GM23338 (cell line): ENCODE measurements at regions not wholly inside any gene's neighbourhood (a gene's known extent, or its start where the extent isn't known, plus 50 kb on each side); places are given as distances from the start of the nearest gene placed in this dataset.
A peak's percentile ranks its signal among the peaks of the same experiment; 100 is the strongest.

Experiments
- ATAC-seq: fragments of 200-7000 bp; cut with Tn5 transposase; 3 replicates; pipeline ENCODE4 v1.9.1; 2020
- DNase-seq: peaks from one replicate; pipeline ENCODE4 v3.0.0-alpha.2; 2015; ENCODE audit warnings: low spot score
- H2AFZ ChIP-seq: fragments of 200-600 bp; sonication (generic); 2 replicates; pipeline ENCODE4 v1.8.0; 2016; ENCODE audit warnings: antibody characterized with exemption, mild to moderate bottlenecking, moderate library complexity
- H3F3A ChIP-seq: fragments of 200-600 bp; sonication (generic); replicated peaks from 2 replicates; pipeline ENCODE4 v1.8.0; 2017; ENCODE audit warnings: antibody characterized with exemption, mixed run types, low read depth
- H3K27ac ChIP-seq: fragments of 200-600 bp; sonication (generic); 2 replicates; pipeline ENCODE4 v1.6.1; 2016; ENCODE audit warnings: low read depth
- H3K27me3 ChIP-seq: fragments of 200-600 bp; sonication (generic); 2 replicates; pipeline ENCODE4 v1.8.0; 2016; ENCODE audit warnings: mild to moderate bottlenecking, mixed run types, moderate library complexity; ENCODE audit not compliant: insufficient read depth
- H3K36me3 ChIP-seq: fragments of 200-600 bp; sonication (generic); 2 replicates; pipeline ENCODE4 v1.8.0; 2016; ENCODE audit warnings: mild to moderate bottlenecking; ENCODE audit not compliant: insufficient read depth
- H3K4me1 ChIP-seq: fragments of 200-600 bp; sonication (generic); 2 replicates; pipeline ENCODE4 v1.8.0; 2016; ENCODE audit warnings: mild to moderate bottlenecking, moderate library complexity; ENCODE audit not compliant: insufficient read depth
- H3K4me2 ChIP-seq: fragments of 200-600 bp; sonication (generic); 2 replicates; pipeline ENCODE4 v1.7.1; 2017; ENCODE audit warnings: mixed run types
- H3K4me3 ChIP-seq: fragments of 200-600 bp; sonication (generic); 2 replicates; pipeline ENCODE4 v1.6.1; 2016; ENCODE audit warnings: mixed run types
- H3K79me2 ChIP-seq: fragments of 200-600 bp; sonication (generic); replicated peaks from 2 replicates; pipeline ENCODE4 v1.8.0; 2017; ENCODE audit warnings: mild to moderate bottlenecking; ENCODE audit not compliant: insufficient read depth
- H3K9me2 ChIP-seq: fragments of 200-600 bp; sonication (generic); 2 replicates; pipeline ENCODE4 v1.8.0; 2017; ENCODE audit not compliant: insufficient read depth
- H4K20me1 ChIP-seq: fragments of 200-600 bp; sonication (generic); replicated peaks from 2 replicates; pipeline ENCODE4 v1.8.0; 2017; ENCODE audit warnings: mild to moderate bottlenecking; ENCODE audit not compliant: insufficient read depth
- H3K27ac Mint-ChIP-seq: 2 replicates; pipeline ENCODE4 v1.8.0; 2020; ENCODE audit warnings: inconsistent platforms, mild to moderate bottlenecking, moderate library complexity, mixed read lengths
- H3K27me3 Mint-ChIP-seq: 3 replicates; pipeline ENCODE4 v1.8.0; 2022; ENCODE audit warnings: low read depth, mild to moderate bottlenecking, moderate library complexity, mixed read lengths, inconsistent platforms; ENCODE audit not compliant: insufficient read depth, poor library complexity
- H3K36me3 Mint-ChIP-seq: 3 replicates; pipeline ENCODE4 v1.8.0; 2021; ENCODE audit warnings: low read depth, mild to moderate bottlenecking, inconsistent platforms, moderate library complexity, mixed read lengths
- H3K4me1 Mint-ChIP-seq: 3 replicates; pipeline ENCODE4 v1.8.0; 2020; ENCODE audit warnings: mild to moderate bottlenecking, inconsistent platforms, mixed read lengths
- H3K4me3 Mint-ChIP-seq: 3 replicates; pipeline ENCODE4 v1.8.0; 2021; ENCODE audit warnings: moderate library complexity, mild to moderate bottlenecking, inconsistent platforms, mixed read lengths
- H3K9me3 Mint-ChIP-seq: 3 replicates; pipeline ENCODE4 v1.8.0; 2020; ENCODE audit warnings: moderate library complexity, mild to moderate bottlenecking, inconsistent platforms, mixed read lengths
- CREB1 ChIP-seq: fragments of 250-450 bp; sonication (Bioruptor Pico); IDR thresholded peaks from 2 replicates; pipeline ENCODE4 v1.5.0; 2020; ENCODE audit warnings: low read depth, mild to moderate bottlenecking, moderate library complexity
- EZH2phosphoT487 ChIP-seq: fragments of 200-600 bp; sonication (generic); IDR thresholded peaks from one replicate; pipeline ENCODE4 v1.8.1; 2018; ENCODE audit warnings: antibody characterized with exemption; ENCODE audit not compliant: unreplicated experiment
- JUNB ChIP-seq: IDR thresholded peaks from one replicate; pipeline ENCODE4 v1.6.1; 2016; ENCODE audit warnings: antibody characterized with exemption; ENCODE audit not compliant: unreplicated experiment
- POLR2AphosphoS5 ChIP-seq: IDR thresholded peaks from 2 replicates; pipeline ENCODE4 v1.6.1; 2016; ENCODE audit warnings: antibody characterized with exemption, low read depth
- ZNF114 ChIP-seq: fragments of 250-450 bp; sonication (Bioruptor Pico); IDR thresholded peaks from 2 replicates; pipeline ENCODE4 v1.5.0; 2020; ENCODE audit warnings: mild to moderate bottlenecking, moderate library complexity
- TF ChIP-seq, protein P1 (sequence below): fragments of 250-450 bp; sonication (Bioruptor Pico); IDR thresholded peaks from 2 replicates; pipeline ENCODE4 v1.5.0; 2020; ENCODE audit warnings: mild to moderate bottlenecking, moderate library complexity

GRCh38 chr4:79652738-79653137 is 244.7 kb upstream of the GK2 start (continued):
- TF ChIP-seq, protein P1, sequence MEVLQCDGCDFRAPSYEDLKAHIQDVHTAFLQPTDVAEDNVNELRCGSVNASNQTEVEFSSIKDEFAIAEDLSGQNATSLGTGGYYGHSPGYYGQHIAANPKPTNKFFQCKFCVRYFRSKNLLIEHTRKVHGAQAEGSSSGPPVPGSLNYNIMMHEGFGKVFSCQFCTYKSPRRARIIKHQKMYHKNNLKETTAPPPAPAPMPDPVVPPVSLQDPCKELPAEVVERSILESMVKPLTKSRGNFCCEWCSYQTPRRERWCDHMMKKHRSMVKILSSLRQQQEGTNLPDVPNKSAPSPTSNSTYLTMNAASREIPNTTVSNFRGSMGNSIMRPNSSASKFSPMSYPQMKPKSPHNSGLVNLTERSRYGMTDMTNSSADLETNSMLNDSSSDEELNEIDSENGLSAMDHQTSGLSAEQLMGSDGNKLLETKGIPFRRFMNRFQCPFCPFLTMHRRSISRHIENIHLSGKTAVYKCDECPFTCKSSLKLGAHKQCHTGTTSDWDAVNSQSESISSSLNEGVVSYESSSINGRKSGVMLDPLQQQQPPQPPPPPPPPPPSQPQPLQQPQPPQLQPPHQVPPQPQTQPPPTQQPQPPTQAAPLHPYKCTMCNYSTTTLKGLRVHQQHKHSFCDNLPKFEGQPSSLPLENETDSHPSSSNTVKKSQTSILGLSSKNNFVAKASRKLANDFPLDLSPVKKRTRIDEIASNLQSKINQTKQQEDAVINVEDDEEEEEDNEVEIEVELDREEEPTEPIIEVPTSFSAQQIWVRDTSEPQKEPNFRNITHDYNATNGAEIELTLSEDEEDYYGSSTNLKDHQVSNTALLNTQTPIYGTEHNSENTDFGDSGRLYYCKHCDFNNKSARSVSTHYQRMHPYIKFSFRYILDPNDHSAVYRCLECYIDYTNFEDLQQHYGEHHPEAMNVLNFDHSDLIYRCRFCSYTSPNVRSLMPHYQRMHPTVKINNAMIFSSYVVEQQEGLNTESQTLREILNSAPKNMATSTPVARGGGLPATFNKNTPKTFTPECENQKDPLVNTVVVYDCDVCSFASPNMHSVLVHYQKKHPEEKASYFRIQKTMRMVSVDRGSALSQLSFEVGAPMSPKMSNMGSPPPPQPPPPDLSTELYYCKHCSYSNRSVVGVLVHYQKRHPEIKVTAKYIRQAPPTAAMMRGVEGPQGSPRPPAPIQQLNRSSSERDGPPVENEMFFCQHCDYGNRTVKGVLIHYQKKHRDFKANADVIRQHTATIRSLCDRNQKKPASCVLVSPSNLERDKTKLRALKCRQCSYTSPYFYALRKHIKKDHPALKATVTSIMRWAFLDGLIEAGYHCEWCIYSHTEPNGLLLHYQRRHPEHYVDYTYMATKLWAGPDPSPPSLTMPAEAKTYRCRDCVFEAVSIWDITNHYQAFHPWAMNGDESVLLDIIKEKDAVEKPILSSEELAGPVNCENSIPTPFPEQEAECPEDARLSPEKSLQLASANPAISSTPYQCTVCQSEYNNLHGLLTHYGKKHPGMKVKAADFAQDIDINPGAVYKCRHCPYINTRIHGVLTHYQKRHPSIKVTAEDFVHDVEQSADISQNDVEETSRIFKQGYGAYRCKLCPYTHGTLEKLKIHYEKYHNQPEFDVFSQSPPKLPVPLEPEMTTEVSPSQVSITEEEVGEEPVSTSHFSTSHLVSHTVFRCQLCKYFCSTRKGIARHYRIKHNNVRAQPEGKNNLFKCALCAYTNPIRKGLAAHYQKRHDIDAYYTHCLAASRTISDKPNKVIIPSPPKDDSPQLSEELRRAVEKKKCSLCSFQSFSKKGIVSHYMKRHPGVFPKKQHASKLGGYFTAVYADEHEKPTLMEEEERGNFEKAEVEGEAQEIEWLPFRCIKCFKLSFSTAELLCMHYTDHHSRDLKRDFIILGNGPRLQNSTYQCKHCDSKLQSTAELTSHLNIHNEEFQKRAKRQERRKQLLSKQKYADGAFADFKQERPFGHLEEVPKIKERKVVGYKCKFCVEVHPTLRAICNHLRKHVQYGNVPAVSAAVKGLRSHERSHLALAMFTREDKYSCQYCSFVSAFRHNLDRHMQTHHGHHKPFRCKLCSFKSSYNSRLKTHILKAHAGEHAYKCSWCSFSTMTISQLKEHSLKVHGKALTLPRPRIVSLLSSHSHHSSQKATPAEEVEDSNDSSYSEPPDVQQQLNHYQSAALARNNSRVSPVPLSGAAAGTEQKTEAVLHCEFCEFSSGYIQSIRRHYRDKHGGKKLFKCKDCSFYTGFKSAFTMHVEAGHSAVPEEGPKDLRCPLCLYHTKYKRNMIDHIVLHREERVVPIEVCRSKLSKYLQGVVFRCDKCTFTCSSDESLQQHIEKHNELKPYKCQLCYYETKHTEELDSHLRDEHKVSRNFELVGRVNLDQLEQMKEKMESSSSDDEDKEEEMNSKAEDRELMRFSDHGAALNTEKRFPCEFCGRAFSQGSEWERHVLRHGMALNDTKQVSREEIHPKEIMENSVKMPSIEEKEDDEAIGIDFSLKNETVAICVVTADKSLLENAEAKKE (CRISPR knock-in tag), result no peak
- TF ChIP-seq EZH2phosphoT487, result no peak

GRCh38 chr4:79652232-79652631 is 244.2 kb upstream of the GK2 start:
- Histone ChIP-seq H3K27ac (peak overlapping the region; percentile 56), H3K9me2 (no peaks in the 10 kb centered on the region), H3K4me1 (peaks cover 32% of the 10 kb centered on the region), H3K27me3 (no peaks in the 10 kb centered on the region), H3K79me2 (no peaks in the 10 kb centered on the region), H3K4me3 (no peak overlapping the region), H4K20me1 (no peaks in the 10 kb centered on the region), H3K4me2 (peak overlapping the region; percentile 28; the same call in 1 of the 2 replicates), H2AFZ (no peak overlapping the region), H3F3A (no peaks in the 10 kb centered on the region), H3K36me3 (peaks cover 1% of the 10 kb centered on the region; the same call in 1 of the 2 replicates)
- peaks cover 2% of the 10 kb centered on the region for H3K9me3 Mint-ChIP-seq
- no peak for ATAC-seq
- H3K36me3 Mint-ChIP-seq, result peaks cover 2% of the 10 kb centered on the region; the same call in 2 of the 3 replicates
- H3K4me1 Mint-ChIP-seq, result peaks cover 55% of the 10 kb centered on the region
- H3K27me3 Mint-ChIP-seq, result peaks cover 2% of the 10 kb centered on the region
- H3K4me3 Mint-ChIP-seq, result no peak overlapping the region
- peak overlapping the region; percentile 72 for H3K27ac Mint-ChIP-seq
- TF ChIP-seq JUNB (no peak), ZNF114 (no peak), POLR2AphosphoS5 (no peak)
- DNase-seq, result no peak

DNA sequence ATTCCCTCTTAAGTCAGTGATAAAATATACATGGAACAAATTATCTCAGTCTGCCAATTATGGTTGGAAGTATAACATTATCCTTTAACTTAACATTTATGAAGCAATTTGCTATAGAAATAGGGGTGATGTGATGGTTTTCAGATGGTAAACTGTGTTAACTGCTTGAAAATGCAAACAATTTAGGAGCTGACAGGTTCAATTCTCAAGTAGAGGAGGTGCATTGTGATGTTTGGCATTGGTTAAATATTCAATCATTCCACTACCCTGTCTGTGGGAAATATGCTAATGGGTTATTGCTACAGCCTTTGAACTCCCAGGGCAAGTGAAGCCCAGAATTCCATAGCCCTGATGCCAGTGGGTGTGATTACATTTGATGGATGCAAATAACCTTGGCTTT is 243.4 kb upstream of the GK2 start:
- H3K4me2 ChIP-seq, result peak overlapping the region; percentile 60
- TF ChIP-seq CREB1 (CRISPR knock-in tag), result 0 out of 2 replicates have a peak, but pooled peaks have one; percentile 20

More for the DNA sequence above, 243.4 kb upstream of the GK2 start:
- peak overlapping the region; percentile 37 for H3K4me3 Mint-ChIP-seq
- H3K4me1 ChIP-seq, result peaks cover 39% of the 10 kb centered on the region
- no peaks in the 10 kb centered on the region for H3K27me3 ChIP-seq
- H3K36me3 ChIP-seq, result no peaks in the 10 kb centered on the region
- H4K20me1 ChIP-seq, result no peaks in the 10 kb centered on the region
- no peaks in the 10 kb centered on the region for H3K9me2 ChIP-seq
- H3K36me3 Mint-ChIP-seq, result no peaks in the 10 kb centered on the region
- peak; percentile 78 for ATAC-seq
- H3K27ac ChIP-seq, result peak overlapping the region; percentile 92
- peak overlapping the region; percentile 89 for H3K27ac Mint-ChIP-seq
- H3K79me2 ChIP-seq, result no peaks in the 10 kb centered on the region
- H2AFZ ChIP-seq, result no peak overlapping the region
- H3F3A ChIP-seq, result no peaks in the 10 kb centered on the region
- H3K4me3 ChIP-seq, result peak overlapping the region; percentile 3; the same call in 1 of the 2 replicates
- peaks cover 61% of the 10 kb centered on the region for H3K4me1 Mint-ChIP-seq
- H3K27me3 Mint-ChIP-seq, result peaks cover 2% of the 10 kb centered on the region
- peak; percentile 58 for DNase-seq
- H3K9me3 Mint-ChIP-seq, result no peaks in the 10 kb centered on the region
